HEK293 (cell line): ENCODE measurements at regions not wholly inside any gene's neighbourhood (a gene's known extent, or its start where the extent isn't known, plus 50 kb on each side); places are given as distances from the start of the nearest gene placed in this dataset.

ENCODE experiments used
- CTCF ChIA-PET: fragments of 350-600 bp; formaldehyde crosslinking; extraction: SDS; loops from one replicate; lab custom pipeline; 2021; ENCODE audit warnings: antibody characterized with exemption; lab: Yijun Ruan, JAX
- POLR2A ChIA-PET: fragments of 300-600 bp; formaldehyde crosslinking; extraction: SDS; loops from one replicate; lab custom pipeline; 2020; ENCODE audit warnings: antibody characterized with exemption, inconsistent platforms; lab: Yijun Ruan, JAX
- H3K27ac ChIP-seq: fragments of 200-500 bp; sonication (Bioruptor generic); 2 replicates; pipeline ENCODE4 v1.5.1; 2014; ENCODE audit warnings: low read depth, low read length, control low read depth, inconsistent platforms; ENCODE audit errors: extremely low read depth
- H3K36me3 ChIP-seq, 2 experiments: fragments of 200-500 bp in 1 of 2; sonication (Bioruptor generic) in 1 of 2; 1 replicate in 1 of 2; 2 replicates in 1 of 2; pipeline ENCODE4 v1.5.1; 2014 to 2017; ENCODE audit warnings: inconsistent platforms in 2 of 2, low read length in 2 of 2; ENCODE audit not compliant: control insufficient read depth in 2 of 2, insufficient read depth in 1 of 2
- H3K4me1 ChIP-seq: fragments of 200-500 bp; sonication (Bioruptor generic); 2 replicates; pipeline ENCODE4 v1.5.1; 2014; ENCODE audit warnings: mild to moderate bottlenecking, low read length, inconsistent platforms; ENCODE audit not compliant: control insufficient read depth, insufficient read depth
- H3K4me3 ChIP-seq: 2 replicates; pipeline ENCODE4 v1.5.1; 2011; ENCODE audit warnings: low read depth, mild to moderate bottlenecking, control low read depth, low read length, moderate library complexity
- H3K9me3 ChIP-seq: fragments of 200-500 bp; sonication (Bioruptor generic); 2 replicates; pipeline ENCODE4 v1.5.1; 2014; ENCODE audit warnings: low read depth, low read length, inconsistent platforms; ENCODE audit not compliant: control insufficient read depth, insufficient read depth
- BCL11A ChIP-seq: fragments of 450-650 bp; formaldehyde crosslinking; IDR thresholded peaks from 2 replicates; pipeline ENCODE4 v1.5.1; 2016; ENCODE audit warnings: low read depth, missing biosample characterization, missing genetic modification characterization
- GLIS2 ChIP-seq: fragments of 450-650 bp; formaldehyde crosslinking; IDR thresholded peaks from 2 replicates; pipeline ENCODE4 v1.5.1; 2016; ENCODE audit warnings: missing biosample characterization, missing genetic modification characterization
- KLF16 ChIP-seq: fragments of 450-650 bp; formaldehyde crosslinking; IDR thresholded peaks from 2 replicates; pipeline ENCODE4 v1.5.1; 2017; ENCODE audit warnings: missing biosample characterization, missing genetic modification characterization
- KLF9 ChIP-seq: fragments of 450-650 bp; formaldehyde crosslinking; IDR thresholded peaks from 2 replicates; pipeline ENCODE4 v1.5.1; 2016; ENCODE audit warnings: missing biosample characterization, missing genetic modification characterization, low read depth
- MEIS1 ChIP-seq: sonication (generic); formaldehyde crosslinking; IDR thresholded peaks from 2 replicates; pipeline ENCODE4 v1.8.1; 2022; ENCODE audit warnings: missing genetic modification reagents, mild to moderate bottlenecking, borderline replicate concordance
- SALL2 ChIP-seq: fragments of 450-650 bp; formaldehyde crosslinking; IDR thresholded peaks from 2 replicates; pipeline ENCODE4 v1.5.0; 2017; ENCODE audit warnings: missing biosample characterization, mild to moderate bottlenecking, missing genetic modification characterization, borderline replicate concordance
- ZFHX2 ChIP-seq: fragments of 450-650 bp; formaldehyde crosslinking; conservative IDR thresholded peaks from 2 replicates; pipeline ENCODE4 v1.5.1; 2016; ENCODE audit warnings: missing biosample characterization, missing genetic modification characterization
- ZIC2 ChIP-seq: fragments of 450-650 bp; formaldehyde crosslinking; IDR thresholded peaks from 2 replicates; pipeline ENCODE4 v1.5.1; 2016; ENCODE audit warnings: missing biosample characterization, missing genetic modification characterization
- ZNF146 ChIP-seq: fragments of 450-650 bp; formaldehyde crosslinking; IDR thresholded peaks from 2 replicates; pipeline ENCODE4 v1.5.1; 2016; ENCODE audit warnings: missing biosample characterization, missing genetic modification characterization
- ZNF169 ChIP-seq: fragments of 450-650 bp; formaldehyde crosslinking; IDR thresholded peaks from 2 replicates; pipeline ENCODE4 v1.5.1; 2016; ENCODE audit warnings: missing biosample characterization, missing genetic modification characterization
- ZNF174 ChIP-seq: fragments of 450-650 bp; formaldehyde crosslinking; IDR thresholded peaks from 2 replicates; pipeline ENCODE4 v1.5.0; 2017; ENCODE audit warnings: missing biosample characterization, mild to moderate bottlenecking, missing genetic modification characterization
- ZNF175 ChIP-seq: fragments of 450-650 bp; formaldehyde crosslinking; IDR thresholded peaks from 2 replicates; pipeline ENCODE4 v1.5.1; 2016; ENCODE audit warnings: missing biosample characterization, missing genetic modification characterization
- ZNF335 ChIP-seq: fragments of 450-650 bp; formaldehyde crosslinking; conservative IDR thresholded peaks from 2 replicates; pipeline ENCODE4 v1.5.1; 2016; ENCODE audit warnings: missing biosample characterization, missing genetic modification characterization
- ZNF341 ChIP-seq: fragments of 450-650 bp; formaldehyde crosslinking; IDR thresholded peaks from 2 replicates; pipeline ENCODE4; 2016; ENCODE audit warnings: low read depth, missing biosample characterization, missing genetic modification characterization
- ZNF354C ChIP-seq: fragments of 450-650 bp; formaldehyde crosslinking; IDR thresholded peaks from 2 replicates; pipeline ENCODE4 v1.5.1; 2016; ENCODE audit warnings: missing biosample characterization, missing genetic modification characterization, low read depth, borderline replicate concordance
- ZNF391 ChIP-seq: fragments of 450-650 bp; formaldehyde crosslinking; IDR thresholded peaks from 2 replicates; pipeline ENCODE4 v1.5.1; 2016; ENCODE audit warnings: low read depth, missing biosample characterization, missing genetic modification characterization, borderline replicate concordance
- ZNF394 ChIP-seq: fragments of 450-650 bp; formaldehyde crosslinking; IDR thresholded peaks from 2 replicates; pipeline ENCODE4 v1.5.1; 2016; ENCODE audit warnings: missing biosample characterization, missing genetic modification characterization, mild to moderate bottlenecking, moderate library complexity, borderline replicate concordance
- ZNF416 ChIP-seq: fragments of 450-650 bp; formaldehyde crosslinking; IDR thresholded peaks from 2 replicates; pipeline ENCODE4 v1.5.1; 2016; ENCODE audit warnings: missing biosample characterization, missing genetic modification characterization
- ZNF426 ChIP-seq: fragments of 450-650 bp; formaldehyde crosslinking; IDR thresholded peaks from 2 replicates; pipeline ENCODE4 v1.5.1; 2017; ENCODE audit warnings: missing biosample characterization, missing genetic modification characterization, mild to moderate bottlenecking, inconsistent platforms, moderate library complexity
- ZNF521 ChIP-seq: fragments of 450-650 bp; formaldehyde crosslinking; IDR thresholded peaks from 2 replicates; pipeline ENCODE4 v1.5.1; 2017; ENCODE audit warnings: missing biosample characterization, mild to moderate bottlenecking, missing genetic modification characterization
- ZNF530 ChIP-seq: fragments of 450-650 bp; formaldehyde crosslinking; IDR thresholded peaks from 2 replicates; pipeline ENCODE4 v1.5.1; 2016; ENCODE audit warnings: low read depth, missing biosample characterization, missing genetic modification characterization
- ZNF548 ChIP-seq: fragments of 450-650 bp; formaldehyde crosslinking; IDR thresholded peaks from 2 replicates; pipeline ENCODE4 v1.5.1; 2016; ENCODE audit warnings: missing biosample characterization, missing genetic modification characterization
- ZNF549 ChIP-seq: fragments of 450-650 bp; IDR thresholded peaks from 2 replicates; pipeline ENCODE4 v1.5.1; 2018; ENCODE audit warnings: missing biosample characterization, missing genetic modification characterization, mild to moderate bottlenecking, inconsistent platforms, moderate library complexity
- ZNF555 ChIP-seq: fragments of 450-650 bp; formaldehyde crosslinking; conservative IDR thresholded peaks from 2 replicates; pipeline ENCODE4 v1.5.1; 2017; ENCODE audit warnings: missing biosample characterization, mild to moderate bottlenecking, missing genetic modification characterization, inconsistent platforms
- ZNF768 ChIP-seq: fragments of 450-650 bp; formaldehyde crosslinking; IDR thresholded peaks from 2 replicates; pipeline ENCODE4 v1.5.1; 2018; ENCODE audit warnings: missing biosample characterization, mild to moderate bottlenecking, missing genetic modification characterization
- ZNF791 ChIP-seq: fragments of 450-650 bp; formaldehyde crosslinking; IDR thresholded peaks from 2 replicates; pipeline ENCODE4 v1.5.1; 2016; ENCODE audit warnings: missing biosample characterization, missing genetic modification characterization
- ZNF792 ChIP-seq: fragments of 450-650 bp; formaldehyde crosslinking; IDR thresholded peaks from 2 replicates; pipeline ENCODE4 v1.5.1; 2016; ENCODE audit warnings: missing biosample characterization, missing genetic modification characterization
- ZSCAN16 ChIP-seq: fragments of 450-650 bp; formaldehyde crosslinking; IDR thresholded peaks from 2 replicates; pipeline ENCODE4 v1.5.1; 2016; ENCODE audit warnings: missing biosample characterization, missing genetic modification characterization
- ZXDB ChIP-seq: fragments of 450-650 bp; formaldehyde crosslinking; IDR thresholded peaks from 2 replicates; pipeline ENCODE4 v1.5.1; 2016; ENCODE audit warnings: missing biosample characterization, missing genetic modification characterization
- TF ChIP-seq, protein P1 (sequence below): fragments of 450-650 bp; formaldehyde crosslinking; IDR thresholded peaks from 2 replicates; pipeline ENCODE4 v1.5.1; 2017; ENCODE audit warnings: missing biosample characterization, missing genetic modification characterization
- TF ChIP-seq, protein P2 (sequence below): fragments of 450-650 bp; formaldehyde crosslinking; IDR thresholded peaks from 2 replicates; pipeline ENCODE4 v1.5.1; 2016; ENCODE audit warnings: missing biosample characterization, missing genetic modification characterization
- TF ChIP-seq, protein P3 (sequence below): fragments of 450-650 bp; formaldehyde crosslinking; IDR thresholded peaks from 2 replicates; pipeline ENCODE4 v1.5.0; 2017; ENCODE audit warnings: missing biosample characterization, missing genetic modification characterization, borderline replicate concordance

DNA sequence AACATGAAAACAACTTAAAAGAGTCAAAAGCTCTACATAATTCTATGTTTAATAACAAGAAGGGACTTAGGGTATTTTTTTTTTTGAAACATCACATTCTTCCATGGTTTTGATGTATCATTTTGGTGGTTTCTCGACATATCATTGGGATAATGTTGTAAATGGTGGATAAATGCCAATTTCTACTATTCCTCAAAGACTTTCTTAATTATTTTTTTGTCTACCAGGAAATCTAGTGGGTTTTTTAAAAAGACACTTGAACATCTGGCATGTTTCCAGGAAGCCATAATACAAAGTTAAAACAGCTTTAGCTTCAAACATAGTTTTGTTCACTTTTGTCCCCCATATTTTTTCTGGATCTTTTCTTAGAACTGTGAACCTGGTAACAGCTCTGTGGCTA, 200.4 kb downstream of the DKK1 start:
- H3K9me3 ChIP-seq = no peaks in the 10 kb centered on the region
- H3K27ac ChIP-seq = no peak overlapping the region
- TF ChIP-seq KLF9 (no peak), ZNF555 (tag by site-specific recombination) (no peak), ZNF174 (tag by site-specific recombination) (no peak), ZNF791 (no peak), ZNF549 (tag by site-specific recombination) (no peak), ZNF792 (tag by site-specific recombination) (no peak), BCL11A (tag by site-specific recombination) (no peak), SALL2 (no peak), ZNF521 (tag by site-specific recombination) (no peak), ZNF548 (no peak), ZNF768 (tag by site-specific recombination) (no peak), ZNF426 (no peak), ZNF146 (no peak), ZNF391 (tag by site-specific recombination) (no peak), ZNF341 (no peak)
- TF ChIP-seq, protein P1, sequence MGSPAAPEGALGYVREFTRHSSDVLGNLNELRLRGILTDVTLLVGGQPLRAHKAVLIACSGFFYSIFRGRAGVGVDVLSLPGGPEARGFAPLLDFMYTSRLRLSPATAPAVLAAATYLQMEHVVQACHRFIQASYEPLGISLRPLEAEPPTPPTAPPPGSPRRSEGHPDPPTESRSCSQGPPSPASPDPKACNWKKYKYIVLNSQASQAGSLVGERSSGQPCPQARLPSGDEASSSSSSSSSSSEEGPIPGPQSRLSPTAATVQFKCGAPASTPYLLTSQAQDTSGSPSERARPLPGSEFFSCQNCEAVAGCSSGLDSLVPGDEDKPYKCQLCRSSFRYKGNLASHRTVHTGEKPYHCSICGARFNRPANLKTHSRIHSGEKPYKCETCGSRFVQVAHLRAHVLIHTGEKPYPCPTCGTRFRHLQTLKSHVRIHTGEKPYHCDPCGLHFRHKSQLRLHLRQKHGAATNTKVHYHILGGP (tag by site-specific recombination) = no peak
- ChIA-PET POLR2A (no interaction called here), CTCF (no interaction called here)
- H3K4me1 ChIP-seq = no peaks in the 10 kb centered on the region
- H3K4me3 ChIP-seq = no peak overlapping the region
- H3K36me3 ChIP-seq = no peaks in the 10 kb centered on the region

DNA sequence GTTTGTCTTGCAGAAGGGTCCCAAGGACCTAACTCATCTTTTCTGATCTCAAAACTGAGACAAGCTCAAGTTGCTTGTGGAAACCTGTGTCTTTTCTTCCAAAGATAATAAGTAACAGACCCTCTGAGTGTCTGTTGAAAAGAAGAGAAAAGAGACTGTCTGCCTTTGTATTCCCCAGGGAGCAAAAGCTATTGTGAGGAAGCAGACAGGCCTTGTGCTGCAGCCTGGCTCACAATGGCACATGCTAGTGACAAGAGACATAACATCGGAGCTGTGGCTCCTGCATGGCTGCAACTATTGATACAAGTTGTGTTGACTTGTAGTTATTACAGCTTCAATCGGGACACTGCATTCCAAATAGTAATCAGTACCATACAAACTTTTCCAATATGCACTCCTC, 202.9 kb downstream of the DKK1 start:
- no peak for TF ChIP-seq MEIS1
- no peak for TF ChIP-seq ZIC2 (tag by site-specific recombination)
- TF ChIP-seq ZNF354C = no peak
- no peak for TF ChIP-seq ZNF530 (tag by site-specific recombination)
- TF ChIP-seq, protein P1 (tag by site-specific recombination) = no peak
- TF ChIP-seq ZFHX2 (tag by site-specific recombination) = no peak
- no peak for TF ChIP-seq ZNF175
- TF ChIP-seq ZNF169 = no peak
- no peak for TF ChIP-seq ZXDB (tag by site-specific recombination)
- TF ChIP-seq, protein P2, sequence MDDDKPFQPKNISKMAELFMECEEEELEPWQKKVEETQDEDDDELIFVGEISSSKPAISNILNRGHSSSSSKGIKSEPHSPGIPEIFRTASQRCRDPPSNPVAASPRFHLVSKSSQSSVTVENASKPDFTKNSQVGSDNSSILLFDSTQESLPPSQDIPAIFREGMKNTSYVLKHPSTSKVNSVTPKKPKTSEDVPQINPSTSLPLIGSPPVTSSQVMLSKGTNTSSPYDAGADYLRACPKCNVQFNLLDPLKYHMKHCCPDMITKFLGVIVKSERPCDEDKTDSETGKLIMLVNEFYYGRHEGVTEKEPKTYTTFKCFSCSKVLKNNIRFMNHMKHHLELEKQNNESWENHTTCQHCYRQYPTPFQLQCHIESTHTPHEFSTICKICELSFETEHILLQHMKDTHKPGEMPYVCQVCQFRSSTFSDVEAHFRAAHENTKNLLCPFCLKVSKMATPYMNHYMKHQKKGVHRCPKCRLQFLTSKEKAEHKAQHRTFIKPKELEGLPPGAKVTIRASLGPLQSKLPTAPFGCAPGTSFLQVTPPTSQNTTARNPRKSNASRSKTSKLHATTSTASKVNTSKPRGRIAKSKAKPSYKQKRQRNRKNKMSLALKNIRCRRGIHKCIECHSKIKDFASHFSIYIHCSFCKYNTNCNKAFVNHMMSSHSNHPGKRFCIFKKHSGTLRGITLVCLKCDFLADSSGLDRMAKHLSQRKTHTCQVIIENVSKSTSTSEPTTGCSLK = no peak
- TF ChIP-seq, protein P3, sequence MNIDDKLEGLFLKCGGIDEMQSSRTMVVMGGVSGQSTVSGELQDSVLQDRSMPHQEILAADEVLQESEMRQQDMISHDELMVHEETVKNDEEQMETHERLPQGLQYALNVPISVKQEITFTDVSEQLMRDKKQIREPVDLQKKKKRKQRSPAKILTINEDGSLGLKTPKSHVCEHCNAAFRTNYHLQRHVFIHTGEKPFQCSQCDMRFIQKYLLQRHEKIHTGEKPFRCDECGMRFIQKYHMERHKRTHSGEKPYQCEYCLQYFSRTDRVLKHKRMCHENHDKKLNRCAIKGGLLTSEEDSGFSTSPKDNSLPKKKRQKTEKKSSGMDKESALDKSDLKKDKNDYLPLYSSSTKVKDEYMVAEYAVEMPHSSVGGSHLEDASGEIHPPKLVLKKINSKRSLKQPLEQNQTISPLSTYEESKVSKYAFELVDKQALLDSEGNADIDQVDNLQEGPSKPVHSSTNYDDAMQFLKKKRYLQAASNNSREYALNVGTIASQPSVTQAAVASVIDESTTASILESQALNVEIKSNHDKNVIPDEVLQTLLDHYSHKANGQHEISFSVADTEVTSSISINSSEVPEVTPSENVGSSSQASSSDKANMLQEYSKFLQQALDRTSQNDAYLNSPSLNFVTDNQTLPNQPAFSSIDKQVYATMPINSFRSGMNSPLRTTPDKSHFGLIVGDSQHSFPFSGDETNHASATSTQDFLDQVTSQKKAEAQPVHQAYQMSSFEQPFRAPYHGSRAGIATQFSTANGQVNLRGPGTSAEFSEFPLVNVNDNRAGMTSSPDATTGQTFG (tag by site-specific recombination) = no peak
- no peak for TF ChIP-seq ZNF394 (tag by site-specific recombination)
- TF ChIP-seq GLIS2 (tag by site-specific recombination) = no peak
- TF ChIP-seq ZNF416 = no peak
- no peak for TF ChIP-seq KLF16 (tag by site-specific recombination)
- TF ChIP-seq ZNF335 (tag by site-specific recombination) = no peak
- TF ChIP-seq ZSCAN16 (tag by site-specific recombination) = no peak
- POLR2A ChIA-PET = no interaction called here

More for the DNA sequence above, 202.9 kb downstream of the DKK1 start:
- CTCF ChIA-PET = interaction anchor here (0.6 to 1.4 kb wide), 3 partner anchors 78 to 224 kb away, joined by 3 to 7 read pairs (median 4); no protein-coding TSS in a partner anchor
- H3K36me3 ChIP-seq = no peaks in the 10 kb centered on the region
- H3K4me3 ChIP-seq = no peak overlapping the region
- H3K27ac ChIP-seq = no peak overlapping the region
- no peaks in the 10 kb centered on the region for H3K9me3 ChIP-seq
- H3K4me1 ChIP-seq = no peaks in the 10 kb centered on the region
